Ectodermal cell (in vitro differentiated cells): ENCODE measurements at regions not wholly inside any gene's neighbourhood (a gene's known extent, or its start where the extent isn't known, plus 50 kb on each side); places are given as distances from the start of the nearest gene placed in this dataset.
"Not testable (repeated sequence)": the region's sequence is repeated elsewhere in the genome, so short reads cannot be mapped to it uniquely, and the experiment has no call there.

ENCODE experiments used
- H3K27ac ChIP-seq: 2 replicates; pipeline ENCODE4 v1.7.0; 2013; ENCODE audit warnings: mild to moderate bottlenecking, low read depth, low read length; ENCODE audit not compliant: insufficient read depth, poor library complexity, severe bottlenecking
- H3K27me3 ChIP-seq: 2 replicates; pipeline ENCODE4 v1.7.0; 2013; ENCODE audit warnings: mild to moderate bottlenecking, low read length; ENCODE audit not compliant: insufficient read depth, control insufficient read depth, poor library complexity, severe bottlenecking
- H3K36me3 ChIP-seq: one replicate; pipeline ENCODE4 v1.7.0; 2013; ENCODE audit warnings: low read length; ENCODE audit not compliant: control insufficient read depth, insufficient read depth
- H3K4me1 ChIP-seq: one replicate; pipeline ENCODE4 v1.7.0; 2013; ENCODE audit warnings: low read length; ENCODE audit not compliant: control insufficient read depth, insufficient read depth
- H3K4me3 ChIP-seq: 2 replicates; pipeline ENCODE4 v1.7.0; 2013; ENCODE audit warnings: low read depth, low read length, control low read depth; ENCODE audit not compliant: insufficient read depth
- H3K9me3 ChIP-seq: 2 replicates; pipeline ENCODE4 v1.7.0; 2013; ENCODE audit warnings: mild to moderate bottlenecking, low read length, moderate library complexity; ENCODE audit not compliant: control insufficient read depth
- WGBS, 2 experiments: methylation state at CpG; one replicate each; pipeline ENCODE4 v1.1.7; 2013; ENCODE audit warnings: missing lambda C conversion rate in 2 of 2; 5-methylcytosine and 5-hydroxymethylcytosine counted together

DNA sequence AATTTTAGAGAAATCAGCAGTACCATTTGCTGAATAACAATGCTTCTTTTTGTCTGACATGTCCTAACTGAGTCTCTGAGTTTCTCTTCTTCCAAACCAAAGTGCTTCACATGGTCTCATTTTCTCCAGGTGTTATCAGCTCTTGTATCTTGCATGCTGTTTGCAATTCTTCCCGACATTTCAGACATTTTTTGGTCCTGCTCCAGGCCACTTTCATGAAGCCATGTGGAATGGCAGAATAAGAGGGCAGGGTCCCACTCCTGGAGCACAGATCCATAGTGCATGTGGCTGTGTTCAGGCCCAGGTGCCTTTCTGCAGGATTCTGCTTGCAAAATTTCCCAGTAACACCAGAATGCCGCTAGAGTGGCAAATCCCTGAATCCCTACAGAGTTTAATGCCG, 916.2 kb downstream of the NXPH1 start:
- H3K4me1 ChIP-seq: no peaks in the 10 kb centered on the region
- H3K4me3 ChIP-seq: no peak overlapping the region
- WGBS, 2 experiments: 93 to 100% methylated on average over 3 of the region's 3 CpGs
- H3K27ac ChIP-seq: no peak overlapping the region
- no peaks in the 10 kb centered on the region for H3K9me3 ChIP-seq
- no peaks in the 10 kb centered on the region for H3K27me3 ChIP-seq
- H3K36me3 ChIP-seq: no peaks in the 10 kb centered on the region

DNA sequence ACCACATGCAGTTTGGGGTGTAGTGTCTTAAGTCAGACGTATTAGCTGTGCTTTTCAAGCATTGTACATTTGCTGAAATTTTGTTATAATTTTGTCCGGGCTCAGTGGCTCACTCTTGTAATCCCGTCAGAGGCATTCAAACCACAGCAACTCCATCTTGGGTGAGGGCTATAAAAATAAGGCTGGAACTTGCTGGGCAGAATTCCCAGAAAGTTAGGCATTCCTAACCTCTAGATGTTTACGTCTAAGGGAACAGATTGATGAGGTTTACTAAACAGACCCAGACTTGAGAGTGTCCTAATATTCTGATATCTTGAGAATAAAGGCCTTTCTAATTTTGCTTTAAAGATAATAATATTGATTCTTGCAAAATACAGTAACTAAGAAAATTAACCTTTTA, 957.8 kb downstream of the NXPH1 start:
- Histone ChIP-seq H3K9me3 (no peaks in the 10 kb centered on the region), H3K27me3 (no peaks in the 10 kb centered on the region), H3K4me1 (no peaks in the 10 kb centered on the region), H3K27ac (no peak overlapping the region), H3K36me3 (no peaks in the 10 kb centered on the region), H3K4me3 (no peak overlapping the region)
- 93% methylated on average over 4 of the region's 4 CpGs for WGBS, 2 experiments

DNA sequence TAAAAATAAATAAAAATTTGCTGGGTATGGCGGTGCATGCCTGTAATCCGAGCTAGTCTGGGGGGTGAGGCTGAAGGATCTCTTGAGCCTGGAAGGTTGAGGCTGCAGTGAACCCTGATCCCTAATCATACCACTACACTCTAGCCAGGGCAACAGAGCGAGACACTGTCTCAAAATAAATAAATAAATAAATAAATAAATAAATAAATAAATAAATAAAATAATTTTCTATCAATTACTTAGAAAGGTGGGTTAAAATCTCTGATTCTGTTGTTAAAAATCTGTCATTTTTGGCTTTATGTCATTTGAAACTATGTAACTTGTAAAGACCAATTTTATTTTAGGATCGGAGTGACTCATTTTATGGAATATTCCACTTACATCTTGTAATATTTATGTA, 958.6 kb downstream of the NXPH1 start:
- Histone ChIP-seq H3K27me3 (no peaks in the 10 kb centered on the region), H3K36me3 (no peaks in the 10 kb centered on the region), H3K9me3 (no peaks in the 10 kb centered on the region), H3K27ac (no peak overlapping the region), H3K4me3 (no peak overlapping the region), H3K4me1 (no peaks in the 10 kb centered on the region)
- WGBS, 2 experiments: 93% methylated on average over 3 of the region's 4 CpGs; no CpG with 5 or more reads in 1 of the 2 experiments

DNA sequence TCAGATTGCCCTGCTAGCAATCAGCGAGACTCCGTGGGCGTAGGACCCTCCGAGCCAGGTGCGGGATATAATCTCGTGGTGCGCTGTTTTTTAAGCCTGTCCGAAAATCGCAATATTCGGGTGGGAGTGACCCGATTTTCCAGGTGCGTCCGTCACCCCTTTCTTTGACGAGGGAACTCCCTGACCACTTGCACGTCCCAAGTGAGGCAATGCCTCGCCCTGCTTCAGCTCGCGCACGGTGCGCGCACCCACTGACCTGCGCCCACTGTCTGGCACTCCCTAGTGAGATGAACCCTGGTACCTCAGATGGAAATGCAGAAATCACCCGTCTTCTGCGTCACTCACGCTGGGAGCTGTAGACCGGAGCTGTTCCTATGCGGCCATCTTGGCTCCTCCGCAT, 971.0 kb downstream of the NXPH1 start:
- not testable (repeated sequence) for H3K27ac ChIP-seq, H3K9me3 ChIP-seq, H3K36me3 ChIP-seq, H3K4me1 ChIP-seq, H3K27me3 ChIP-seq, H3K4me3 ChIP-seq
- WGBS, 2 experiments: 96% methylated on average over 28 of the region's 28 CpGs

DNA sequence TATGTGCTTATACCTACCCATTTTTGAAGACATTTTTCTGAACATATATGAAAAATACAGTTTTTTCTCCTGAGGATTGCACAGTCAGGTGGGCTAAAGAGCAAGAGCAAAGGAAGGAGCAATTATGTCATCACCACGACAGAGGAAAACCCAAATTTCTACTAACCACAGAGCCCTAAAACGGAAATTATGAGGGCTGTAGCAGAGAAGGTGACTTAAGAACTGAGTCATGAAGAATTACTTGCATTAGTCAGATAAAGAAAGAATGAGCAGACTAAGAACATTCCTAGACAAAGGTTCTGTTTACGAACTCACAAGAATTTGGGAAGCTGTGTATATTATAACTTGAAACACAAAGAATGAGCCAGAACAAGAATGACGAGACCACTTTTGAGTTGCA, 974.4 kb downstream of the NXPH1 start:
- H3K27me3 ChIP-seq: no peaks in the 10 kb centered on the region
- H3K4me3 ChIP-seq: no peak overlapping the region
- H3K4me1 ChIP-seq: no peaks in the 10 kb centered on the region
- no peaks in the 10 kb centered on the region for H3K36me3 ChIP-seq
- H3K27ac ChIP-seq: no peak overlapping the region
- no peaks in the 10 kb centered on the region for H3K9me3 ChIP-seq
- 99 to 100% methylated on average over 3 to 4 of the region's 4 CpGs for WGBS, 2 experiments

DNA sequence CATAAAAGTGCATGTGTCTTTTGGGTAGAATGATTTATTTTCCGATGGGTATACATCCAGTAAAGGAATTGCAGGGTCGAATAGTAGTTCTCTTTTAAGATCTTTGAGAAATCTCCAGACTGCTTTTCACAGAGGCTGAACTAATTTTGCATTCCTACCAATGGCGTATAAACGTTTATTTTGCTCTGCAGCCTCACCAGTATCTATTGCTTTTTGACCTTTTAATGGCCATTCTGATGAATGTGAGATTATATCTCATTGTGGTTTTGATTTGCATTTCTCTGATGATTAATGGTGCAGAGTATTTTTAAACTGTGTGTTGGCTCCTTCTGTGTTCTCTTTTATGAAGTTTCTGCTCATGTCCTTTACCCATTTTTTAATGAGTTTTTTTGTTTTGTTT, 1020.1 kb downstream of the NXPH1 start:
- Histone ChIP-seq H3K4me3 (no peak overlapping the region), H3K36me3 (no peaks in the 10 kb centered on the region), H3K27ac (no peak overlapping the region), H3K4me1 (no peaks in the 10 kb centered on the region), H3K27me3 (no peaks in the 10 kb centered on the region), H3K9me3 (no peaks in the 10 kb centered on the region)
- WGBS, 2 experiments: 89 to 96% methylated on average over 4 of the region's 4 CpGs

DNA sequence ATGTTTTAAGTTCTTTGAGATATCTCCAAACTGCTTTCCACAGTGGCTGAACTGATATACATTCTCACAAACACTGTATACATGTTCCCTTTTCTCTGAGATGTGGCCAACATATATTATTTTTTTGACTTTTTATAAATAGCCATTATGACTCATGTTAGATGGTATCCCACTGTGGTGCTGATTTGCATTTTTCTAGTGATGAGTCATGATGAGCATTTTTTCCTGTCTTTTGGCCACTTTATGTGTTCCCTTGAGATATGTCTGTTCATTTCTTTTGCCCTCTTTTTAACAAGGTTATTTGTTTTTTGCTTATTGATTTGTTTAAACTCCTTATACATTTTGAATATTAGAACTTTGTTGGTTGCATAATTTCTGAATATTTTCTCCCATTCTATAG, 1055.1 kb downstream of the NXPH1 start:
- Histone ChIP-seq H3K36me3 (no peaks in the 10 kb centered on the region), H3K4me3 (no peak overlapping the region), H3K27ac (no peak overlapping the region), H3K4me1 (no peaks in the 10 kb centered on the region), H3K9me3 (no peaks in the 10 kb centered on the region), H3K27me3 (no peaks in the 10 kb centered on the region)

DNA sequence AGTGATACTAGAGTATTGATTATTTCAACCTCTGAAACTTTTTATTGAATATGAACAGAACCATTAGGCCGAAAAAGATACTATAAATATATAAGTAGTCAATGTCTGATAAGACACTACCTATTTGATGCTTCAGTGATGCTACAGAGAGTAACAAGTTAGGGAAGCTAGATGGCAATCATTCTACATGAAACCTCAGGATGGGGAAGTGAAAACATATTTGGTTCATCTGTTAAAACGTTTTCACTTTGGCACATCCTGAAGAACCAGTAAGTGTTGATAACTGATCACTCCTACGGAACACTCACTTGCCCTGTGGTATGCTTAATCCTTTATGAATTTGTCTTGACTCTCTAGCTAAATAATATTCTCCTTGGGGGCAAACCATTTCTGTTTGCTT, 1064.9 kb downstream of the NXPH1 start:
- Histone ChIP-seq H3K4me3 (no peak overlapping the region), H3K27me3 (no peaks in the 10 kb centered on the region), H3K36me3 (no peaks in the 10 kb centered on the region), H3K9me3 (no peaks in the 10 kb centered on the region), H3K4me1 (no peaks in the 10 kb centered on the region), H3K27ac (no peak overlapping the region)
- WGBS, 2 experiments: 82 to 84% methylated on average over 2 to 3 of the region's 3 CpGs

DNA sequence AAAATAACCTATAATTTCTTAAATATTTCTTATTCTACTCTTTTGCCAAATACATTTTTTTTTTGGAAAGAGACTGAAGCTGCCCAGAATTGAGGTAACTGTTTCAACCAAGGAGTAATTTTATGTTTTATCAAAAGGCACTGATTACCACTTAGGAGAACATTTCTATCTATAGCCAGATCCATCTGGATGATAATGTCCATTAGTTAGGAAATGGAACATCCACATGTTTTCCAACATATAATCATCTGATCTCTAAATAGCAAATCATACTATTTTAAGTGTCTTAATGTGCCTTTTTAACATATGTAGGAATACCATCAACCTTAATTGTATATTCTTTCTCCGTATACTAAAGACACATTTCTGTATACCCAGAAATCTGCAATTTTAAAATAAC, 1068.9 kb downstream of the NXPH1 start:
- WGBS, 2 experiments: 86% methylated on average over 1 of the region's 1 CpG; no CpG with 5 or more reads in 1 of the 2 experiments
- Histone ChIP-seq H3K4me3 (no peak overlapping the region), H3K36me3 (no peaks in the 10 kb centered on the region)

DNA sequence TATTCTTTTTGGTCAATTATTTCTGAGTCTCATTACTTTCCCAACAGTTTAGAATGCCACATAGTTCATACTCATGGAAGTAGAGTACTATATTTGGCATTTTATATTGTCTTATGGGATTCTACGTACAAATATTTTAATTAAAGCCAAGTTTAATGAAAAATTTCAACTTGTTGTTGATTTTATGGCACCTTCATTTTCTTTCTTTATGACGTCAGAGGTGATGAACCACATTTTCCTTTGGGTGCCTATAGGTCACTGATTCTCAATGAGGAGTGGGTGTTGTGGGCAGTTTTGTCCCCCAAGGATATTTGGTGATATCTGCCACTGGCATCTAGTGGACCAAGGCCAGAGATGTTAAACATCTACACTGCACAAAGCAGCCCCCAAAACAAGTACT, 1071.3 kb downstream of the NXPH1 start:
- H3K9me3 ChIP-seq: no peaks in the 10 kb centered on the region
- no peak overlapping the region for H3K4me3 ChIP-seq
- no peak overlapping the region for H3K27ac ChIP-seq
- no peaks in the 10 kb centered on the region for H3K27me3 ChIP-seq
- H3K4me1 ChIP-seq: no peaks in the 10 kb centered on the region
- no peaks in the 10 kb centered on the region for H3K36me3 ChIP-seq
- 77 to 89% methylated on average over 1 to 2 of the region's 2 CpGs for WGBS, 2 experiments

More for the DNA sequence above, 1068.9 kb downstream of the NXPH1 start:
- Histone ChIP-seq H3K27ac (no peak overlapping the region), H3K27me3 (no peaks in the 10 kb centered on the region), H3K9me3 (no peaks in the 10 kb centered on the region), H3K4me1 (no peaks in the 10 kb centered on the region)

DNA sequence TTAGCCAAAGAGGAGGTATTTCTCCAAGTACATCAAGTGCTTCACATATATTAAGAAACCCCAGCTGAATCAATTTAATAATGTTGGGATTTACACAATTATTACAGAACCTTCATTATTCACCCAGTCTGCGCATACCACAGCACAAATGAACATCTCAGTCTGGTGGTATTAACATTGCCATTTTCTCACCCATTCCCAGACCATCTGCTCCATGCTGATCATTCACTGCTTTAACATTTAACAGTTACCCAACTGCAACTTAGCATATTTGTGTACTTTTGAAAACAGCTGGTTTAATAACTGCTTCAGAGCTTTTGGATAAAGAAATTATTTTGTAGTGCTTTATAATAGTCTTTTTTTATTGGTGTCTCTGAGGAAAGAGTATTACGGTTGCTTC, 1072.1 kb downstream of the NXPH1 start:
- H3K9me3 ChIP-seq: no peaks in the 10 kb centered on the region
- no peak overlapping the region for H3K4me3 ChIP-seq
- no peaks in the 10 kb centered on the region for H3K27me3 ChIP-seq
- H3K36me3 ChIP-seq: no peaks in the 10 kb centered on the region
- no peaks in the 10 kb centered on the region for H3K4me1 ChIP-seq
- no peak overlapping the region for H3K27ac ChIP-seq
- WGBS, 2 experiments: 95 to 96% methylated on average over 1 to 2 of the region's 2 CpGs
